Retina (tissue), 1 donor: ENCODE measurements at regions not wholly inside any gene's neighbourhood (a gene's known extent, or its start where the extent isn't known, plus 50 kb on each side); places are given as distances from the start of the nearest gene placed in this dataset.
"Not testable (repeated sequence)": the region's sequence is repeated elsewhere in the genome, so short reads cannot be mapped to it uniquely, and the experiment has no call there.

Experiments
- DNase-seq: peaks from one replicate; pipeline ENCODE4 v3.0.0-alpha.2; 2016

DNA sequence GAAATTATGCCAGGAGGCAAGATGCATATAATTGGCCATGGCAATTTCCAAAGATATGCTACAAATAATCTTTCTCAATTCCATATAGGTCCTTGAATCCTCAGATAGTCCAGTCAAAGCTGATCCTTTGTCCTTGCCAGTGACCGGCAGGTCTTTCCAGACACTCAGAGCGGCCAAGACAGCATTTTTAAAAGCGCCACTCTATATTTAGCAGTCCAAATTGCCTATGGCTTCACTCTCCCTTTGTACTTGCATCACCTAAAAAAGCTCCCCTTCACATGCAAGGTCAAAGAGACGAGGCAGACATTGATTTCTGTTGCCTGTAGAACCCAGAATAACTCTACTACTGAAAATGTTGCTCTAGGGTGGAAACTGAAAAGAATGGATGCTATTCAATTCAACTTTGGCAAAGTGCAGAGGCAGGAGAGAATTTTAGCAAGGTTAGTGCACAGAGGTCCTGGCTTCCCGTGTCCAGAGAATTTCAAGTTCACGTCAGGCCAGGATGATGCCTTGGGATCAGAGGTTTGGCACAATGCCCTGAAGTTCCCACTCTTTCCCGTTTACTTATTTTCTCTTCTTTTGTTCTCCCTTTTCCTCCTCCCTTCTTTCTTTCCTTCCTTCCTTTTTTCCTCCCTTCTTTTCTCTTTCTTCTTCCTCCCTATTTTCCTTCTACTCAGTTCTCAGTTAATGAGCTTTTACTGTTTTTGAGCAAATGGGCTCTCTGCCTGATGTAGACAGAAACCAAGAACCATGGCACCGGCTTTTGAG lies 108.5 kb downstream of the KCNK1 start:
- DNase-seq = no peak

DNA sequence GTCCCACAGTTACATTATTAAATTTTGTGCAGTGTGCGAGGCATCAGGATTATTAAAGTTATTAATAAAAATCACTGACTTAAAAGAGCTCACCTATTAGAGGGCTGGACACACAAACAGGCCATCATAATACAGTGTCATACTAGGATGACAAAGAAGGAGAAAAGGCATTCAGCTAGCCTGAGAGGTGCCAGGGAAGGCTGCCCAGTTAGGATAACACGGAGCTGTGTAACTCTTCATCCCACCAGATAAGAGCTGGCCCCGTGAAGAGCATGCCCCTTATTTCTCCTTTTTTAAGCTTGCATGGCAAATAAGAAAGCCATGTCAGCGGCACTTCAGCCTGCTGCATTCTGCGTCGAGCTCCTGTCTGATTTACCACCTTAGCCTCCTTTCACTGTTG lies 109.5 kb downstream of the KCNK1 start:
- no peak for DNase-seq

DNA sequence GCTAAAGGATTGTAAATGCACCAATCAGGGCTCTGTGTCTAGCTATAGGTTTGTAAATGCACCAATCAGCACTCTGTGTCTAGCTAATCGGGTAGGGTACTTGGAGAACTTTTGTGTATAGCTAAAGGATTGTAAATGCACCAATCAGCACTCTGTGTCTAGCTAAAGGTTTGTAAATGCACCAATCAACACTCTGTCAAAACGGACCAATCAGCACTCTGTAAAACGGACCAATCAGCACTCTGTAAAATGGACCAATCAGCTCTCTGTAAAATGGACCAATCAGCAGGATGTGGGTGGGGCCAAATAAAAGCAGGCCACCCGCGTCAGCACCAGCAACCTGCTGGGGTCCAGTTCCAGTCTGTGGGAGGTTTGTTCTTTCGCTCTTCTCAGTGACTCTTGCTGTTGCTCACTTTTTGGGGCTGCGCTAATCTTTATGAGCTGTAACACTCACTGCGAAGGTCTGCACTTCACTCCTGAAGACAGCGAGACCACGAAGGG lies 110.3 kb downstream of the KCNK1 start:
- not testable (repeated sequence) for DNase-seq

DNA sequence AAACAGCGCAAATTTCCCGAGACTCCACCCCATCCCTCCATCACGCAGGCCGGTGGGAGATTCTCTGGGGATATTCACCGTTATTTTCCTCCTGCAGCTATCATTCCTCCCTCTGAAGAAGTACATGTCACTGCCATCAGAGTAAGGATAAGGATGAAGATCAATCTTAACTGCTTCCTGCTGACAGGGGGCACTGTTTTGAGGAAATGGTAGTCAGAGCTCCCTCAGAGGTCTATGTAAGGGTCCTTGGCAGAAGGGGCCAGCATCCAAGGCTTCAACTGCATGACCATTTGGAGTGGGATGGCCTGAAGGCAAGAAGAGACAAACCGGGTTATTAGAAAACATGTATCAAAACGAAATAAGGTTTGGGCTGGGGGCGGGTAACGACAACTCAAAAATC lies 111.5 kb downstream of the KCNK1 start:
- no peak for DNase-seq

DNA sequence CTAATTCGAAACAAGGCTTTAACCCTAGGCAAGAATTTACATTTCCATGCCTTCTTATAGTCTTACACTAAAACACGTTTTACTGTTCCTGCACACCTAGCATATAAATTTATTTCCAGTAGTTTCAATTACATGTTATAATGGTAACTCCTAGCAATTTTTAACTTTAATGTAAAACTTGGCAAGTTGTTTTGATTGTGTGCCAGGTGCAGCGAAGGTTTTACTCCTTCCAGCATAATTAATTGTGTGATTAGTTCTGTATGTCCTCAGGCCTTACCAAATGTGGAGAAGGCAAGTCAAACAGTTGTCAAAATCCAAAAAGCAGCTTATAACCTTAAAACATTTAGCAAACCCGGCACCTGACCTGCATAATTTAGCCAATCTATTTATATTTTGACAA lies 114.8 kb downstream of the KCNK1 start:
- no peak for DNase-seq

DNA sequence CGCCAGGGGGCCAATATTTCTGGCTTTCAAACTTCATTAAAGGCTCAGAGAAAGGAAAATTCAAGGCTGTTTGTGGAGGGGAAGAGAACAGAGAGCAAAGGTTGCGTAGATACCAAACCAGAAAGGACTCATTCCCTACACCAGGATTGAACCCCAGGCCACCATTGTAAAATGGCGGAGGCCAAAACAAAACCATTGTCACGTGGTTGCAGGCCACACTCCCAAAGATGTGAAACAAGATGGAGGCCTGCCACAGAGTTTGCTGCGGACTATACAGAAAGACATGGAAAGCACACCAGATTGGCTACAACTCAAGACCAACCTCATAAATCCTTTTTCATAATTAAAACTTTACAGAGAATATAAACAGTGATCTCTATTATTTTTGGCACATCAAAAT lies 116.5 kb downstream of the KCNK1 start:
- DNase-seq = no peak

DNA sequence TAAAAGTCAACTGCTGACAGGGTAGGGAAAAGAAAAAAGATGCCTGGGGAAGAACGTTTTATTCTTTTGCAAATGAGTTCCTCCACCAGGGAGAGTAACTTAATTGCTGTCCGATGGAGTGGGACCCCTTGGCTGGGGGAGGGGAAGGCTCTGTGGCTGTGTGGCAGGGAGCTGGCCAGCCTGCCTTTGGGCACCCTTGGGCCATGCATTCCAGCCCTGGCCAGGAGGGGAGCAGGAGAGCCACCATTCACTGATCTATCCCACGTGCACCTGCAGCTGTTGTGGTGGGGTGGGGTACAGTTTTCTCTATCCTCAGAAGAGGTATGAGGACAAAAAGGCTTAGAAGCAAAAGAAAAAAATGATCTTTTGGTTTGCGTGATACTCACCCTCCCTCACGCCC lies 116.9 kb downstream of the KCNK1 start:
- DNase-seq = no peak

DNA sequence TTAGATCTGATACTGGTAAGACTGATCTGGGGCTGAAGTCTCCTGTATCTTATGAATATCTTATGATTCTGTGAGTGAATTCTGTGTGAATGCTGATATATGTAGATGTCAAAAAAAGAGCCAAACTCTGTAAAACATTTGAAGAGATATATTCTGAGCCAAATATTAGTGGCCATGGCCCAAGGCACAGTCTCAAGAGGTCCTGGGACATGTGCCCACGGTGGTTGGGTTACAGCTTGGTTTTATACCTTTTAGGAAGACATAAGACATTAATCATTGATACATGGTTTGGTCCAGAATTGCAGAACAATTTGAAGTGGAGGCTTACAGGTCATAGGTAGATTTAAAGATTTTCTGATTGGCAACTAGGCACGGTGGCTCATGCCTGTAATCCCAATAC lies 118.3 kb downstream of the KCNK1 start:
- no peak for DNase-seq

DNA sequence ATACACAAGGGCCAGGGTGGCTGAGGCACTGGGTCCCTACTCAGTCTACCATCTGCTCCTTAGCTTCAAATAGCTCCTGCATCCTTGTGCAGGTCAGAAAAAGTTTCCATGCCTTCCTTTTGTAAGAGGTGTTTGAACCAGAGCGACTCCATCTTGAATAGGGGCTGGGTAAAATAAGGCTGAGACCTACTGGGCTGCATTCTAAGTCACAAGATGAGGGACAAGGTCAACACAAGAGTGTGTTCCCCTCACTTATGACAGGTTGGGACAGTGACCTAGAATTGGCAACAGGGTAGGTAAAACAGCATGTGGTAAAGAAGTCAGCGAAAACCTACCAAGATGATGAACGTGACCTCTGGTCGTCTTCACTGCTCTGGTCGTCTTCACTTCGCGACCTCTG lies 120.5 kb downstream of the KCNK1 start:
- DNase-seq = no peak

DNA sequence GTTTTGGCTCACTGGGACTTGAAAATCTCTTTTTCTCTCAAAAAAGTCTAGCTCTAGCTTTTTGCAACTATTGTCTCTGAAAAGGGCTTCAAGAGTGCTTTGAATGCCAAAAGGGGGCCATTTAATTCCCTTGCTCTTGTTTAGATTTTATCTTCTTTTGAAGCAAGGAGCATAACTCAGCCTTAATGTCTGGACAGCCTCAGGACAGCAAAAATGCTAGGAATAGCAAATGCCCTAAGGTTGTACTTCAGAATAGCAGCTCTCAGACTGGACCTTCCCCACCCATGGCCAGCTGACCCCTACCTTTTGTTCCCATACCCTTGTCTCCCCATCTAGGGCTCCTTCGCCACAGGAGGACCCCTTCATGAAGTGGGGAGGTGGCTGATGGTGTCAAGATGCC lies 121.4 kb downstream of the KCNK1 start:
- no peak for DNase-seq

DNA sequence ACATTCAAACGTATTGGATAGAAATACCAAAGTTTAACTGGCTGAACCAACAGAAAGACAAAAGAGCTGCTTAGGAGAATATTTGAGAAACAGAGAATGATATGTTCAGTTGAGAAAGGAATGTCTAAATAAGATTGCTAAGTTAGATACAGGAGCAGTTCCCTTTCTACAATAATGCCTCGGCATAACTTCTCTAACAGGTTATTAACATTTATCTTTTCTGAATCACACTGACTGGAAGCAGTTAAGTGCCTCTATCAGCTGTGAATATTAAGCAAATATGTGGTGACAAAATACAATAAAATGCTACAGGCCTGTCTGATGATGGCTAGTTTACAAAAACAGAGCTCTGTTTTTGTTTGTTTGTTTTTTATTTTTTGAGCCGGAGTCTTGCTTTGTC lies 121.9 kb downstream of the KCNK1 start:
- DNase-seq = no peak

DNA sequence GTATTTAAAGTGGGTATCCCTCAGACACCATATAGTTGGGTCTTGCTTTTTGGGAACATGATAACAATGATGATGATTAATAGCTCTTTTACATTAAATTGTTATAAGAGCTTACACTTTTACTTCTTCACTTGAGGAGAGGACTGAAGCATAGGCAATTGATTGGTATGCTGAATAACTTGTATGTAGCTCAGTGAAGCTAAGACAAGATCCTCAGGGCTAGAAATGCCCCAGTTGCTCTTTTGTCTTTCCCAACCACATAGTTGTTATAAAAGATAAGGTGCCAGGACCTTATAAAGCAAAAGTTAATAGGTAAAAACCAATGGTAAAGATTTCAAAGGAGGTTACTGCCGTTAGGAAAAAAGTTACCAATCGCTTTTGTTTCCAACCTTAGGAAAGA lies 123.4 kb downstream of the KCNK1 start:
- DNase-seq = no peak

DNA sequence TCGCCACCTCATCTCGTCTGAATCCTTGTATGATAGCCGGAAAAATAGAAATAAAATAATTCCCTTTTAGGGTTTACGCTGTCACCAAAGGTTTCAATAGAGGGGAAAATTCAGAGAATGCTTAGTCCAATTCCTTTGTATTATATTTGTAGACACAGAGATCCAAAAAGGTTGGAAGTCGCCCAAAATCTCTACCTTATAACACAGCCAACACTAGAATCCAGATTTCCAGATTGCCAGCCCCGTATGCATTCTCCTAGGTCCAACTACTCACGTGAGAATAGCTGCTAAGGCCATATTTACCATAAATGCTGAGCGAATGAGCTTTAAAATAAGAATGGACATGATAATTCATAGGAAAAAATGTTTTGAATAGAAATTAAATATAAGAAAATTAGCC lies 124.5 kb downstream of the KCNK1 start:
- DNase-seq = no peak

DNA sequence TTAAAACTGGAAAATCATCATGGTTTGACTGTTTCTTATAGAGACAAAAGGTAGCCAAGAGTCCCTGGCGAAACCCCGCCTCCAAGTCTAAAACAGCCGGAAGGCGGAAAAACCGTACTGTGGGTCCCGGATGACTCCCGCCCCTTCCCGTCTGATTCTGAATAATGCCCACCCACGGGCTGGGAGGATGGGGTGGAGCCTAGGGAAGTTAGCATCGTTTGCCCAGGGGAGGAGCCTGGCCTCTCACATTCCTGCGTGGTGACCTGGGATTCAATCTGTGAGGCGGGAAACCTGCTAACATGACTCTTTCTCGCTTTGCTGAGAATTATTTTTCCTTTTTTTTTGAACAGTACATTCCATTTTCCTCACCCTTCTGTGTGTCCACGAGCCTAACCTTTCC lies 124.9 kb downstream of the KCNK1 start:
- no peak for DNase-seq

DNA sequence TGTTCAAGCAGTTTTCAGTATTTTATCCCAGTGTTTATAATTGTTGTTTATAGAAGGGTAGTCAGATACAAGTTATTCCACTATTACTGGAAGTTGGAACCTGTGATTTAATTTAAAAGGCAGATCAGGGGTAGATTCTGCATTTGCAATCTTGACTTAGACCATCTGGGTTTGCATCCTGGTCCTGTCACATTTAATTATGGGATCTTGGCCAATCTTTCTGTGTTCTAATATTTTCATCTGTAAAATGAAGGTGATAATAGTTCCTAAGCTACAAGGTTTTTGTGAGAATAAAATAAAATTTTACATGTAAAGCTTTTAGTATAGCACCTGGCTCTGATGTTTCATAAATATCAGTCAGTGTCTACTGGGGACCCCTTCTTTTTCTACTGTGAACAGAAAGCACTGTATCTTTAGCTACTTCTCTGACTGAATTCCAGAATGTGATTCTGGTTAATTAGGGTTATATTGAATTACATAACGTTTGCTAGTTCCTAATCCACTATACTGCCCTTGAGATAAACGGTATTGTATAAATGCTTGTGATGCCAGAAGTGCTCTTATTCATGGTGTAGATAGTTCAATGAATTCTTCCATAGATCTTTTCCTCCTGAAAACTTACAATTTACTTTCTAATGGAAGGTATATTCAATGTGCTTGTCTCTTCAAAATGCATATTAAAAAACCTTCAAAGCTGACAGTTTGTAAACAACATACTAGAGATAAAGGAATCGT lies 131.0 kb downstream of the KCNK1 start:
- DNase-seq = no peak

DNA sequence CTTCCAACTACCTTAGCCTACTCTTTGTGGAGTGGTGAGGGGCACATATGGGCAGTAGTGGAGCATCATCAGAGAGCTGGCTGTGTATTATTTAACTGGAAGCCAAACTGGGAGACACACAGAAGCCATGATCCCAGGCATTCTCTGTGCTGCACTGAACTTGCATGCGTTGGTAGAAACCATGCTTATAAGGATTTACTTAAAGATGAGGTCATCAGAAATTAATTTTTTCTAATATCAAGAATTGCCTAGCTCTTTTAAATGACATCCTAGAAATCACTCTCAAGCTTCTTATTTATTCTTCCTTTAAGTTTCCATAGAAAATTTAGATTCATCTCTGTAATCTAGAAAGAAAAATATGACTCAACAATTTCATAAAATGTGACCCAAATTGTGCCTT lies 136.2 kb downstream of the KCNK1 start:
- DNase-seq = no peak

DNA sequence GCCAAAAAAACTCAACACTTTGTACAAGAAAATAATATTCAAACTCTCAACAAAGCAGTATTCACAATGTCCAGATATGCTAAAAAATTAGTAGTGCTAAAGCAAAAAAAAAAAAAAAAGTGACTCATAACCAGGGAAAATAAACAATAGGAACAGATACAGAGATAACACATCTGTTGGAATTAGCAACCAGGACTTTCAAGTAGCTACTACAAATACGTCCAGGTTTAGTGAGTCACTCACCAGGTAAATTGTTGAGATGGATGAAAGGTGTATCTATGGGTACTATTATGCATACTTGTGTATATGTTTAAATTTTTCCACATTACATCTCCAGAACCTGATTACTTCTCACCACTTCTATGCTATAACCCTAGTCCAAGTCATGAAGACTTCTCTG lies 144.8 kb upstream of the SLC35F3 start:
- DNase-seq = no peak

DNA sequence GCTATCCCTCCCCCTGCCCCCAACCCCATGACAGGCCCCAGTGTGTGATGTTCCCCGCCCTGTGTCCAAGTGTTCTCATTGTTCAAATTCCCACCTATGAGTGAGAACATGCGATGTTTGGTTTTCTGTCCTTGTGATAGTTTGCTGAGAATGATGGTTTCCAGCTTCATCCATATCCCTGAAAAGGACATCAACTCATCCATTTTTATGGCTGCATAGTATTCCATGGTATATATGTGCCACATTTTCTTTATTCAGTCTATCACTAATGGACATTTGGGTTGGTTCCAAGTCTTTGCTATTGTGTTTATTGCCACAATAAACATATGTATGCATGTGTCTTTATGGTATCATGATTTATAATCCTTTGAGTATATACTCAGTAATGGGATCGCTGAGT lies 140.2 kb upstream of the SLC35F3 start:
- DNase-seq = not testable (repeated sequence)

DNA sequence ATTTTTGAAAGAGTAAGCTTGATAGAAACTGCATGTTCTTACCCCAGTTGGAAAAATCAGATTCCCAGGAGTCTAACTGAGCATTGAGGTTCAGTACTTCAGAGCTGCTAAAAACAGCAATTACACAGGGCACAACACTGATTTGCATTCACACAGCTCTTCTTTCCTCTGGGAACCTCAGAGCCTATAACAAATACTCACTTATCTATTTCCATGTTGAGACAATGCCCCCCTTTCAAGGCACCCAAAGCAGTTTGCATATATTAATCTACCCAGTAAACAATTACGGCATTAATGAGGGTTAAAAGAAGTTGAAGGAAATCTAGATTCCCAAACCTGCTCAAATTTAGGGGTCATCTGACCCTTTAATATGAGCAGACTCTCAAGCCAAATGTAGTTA lies 126.9 kb upstream of the SLC35F3 start:
- DNase-seq = no peak

DNA sequence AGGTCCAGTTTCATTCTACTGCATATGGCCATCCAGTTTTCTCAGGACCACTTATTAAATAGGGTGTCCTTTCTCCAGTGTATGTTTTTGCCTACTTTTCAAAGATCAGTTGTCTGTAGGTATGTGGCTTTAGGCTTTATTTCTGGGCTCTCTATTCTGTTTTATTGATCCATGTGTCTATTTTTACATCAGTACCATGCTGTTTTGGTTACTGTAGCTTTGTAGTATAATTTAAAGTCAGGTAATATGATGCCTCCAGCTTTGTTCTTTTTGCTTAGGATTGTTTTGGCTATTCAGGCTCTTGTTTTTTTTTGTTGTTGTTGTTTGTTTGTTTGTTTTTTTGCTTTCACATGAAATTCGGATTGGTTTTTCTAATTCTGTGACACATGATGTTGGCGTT lies 124.4 kb upstream of the SLC35F3 start:
- DNase-seq = no peak

DNA sequence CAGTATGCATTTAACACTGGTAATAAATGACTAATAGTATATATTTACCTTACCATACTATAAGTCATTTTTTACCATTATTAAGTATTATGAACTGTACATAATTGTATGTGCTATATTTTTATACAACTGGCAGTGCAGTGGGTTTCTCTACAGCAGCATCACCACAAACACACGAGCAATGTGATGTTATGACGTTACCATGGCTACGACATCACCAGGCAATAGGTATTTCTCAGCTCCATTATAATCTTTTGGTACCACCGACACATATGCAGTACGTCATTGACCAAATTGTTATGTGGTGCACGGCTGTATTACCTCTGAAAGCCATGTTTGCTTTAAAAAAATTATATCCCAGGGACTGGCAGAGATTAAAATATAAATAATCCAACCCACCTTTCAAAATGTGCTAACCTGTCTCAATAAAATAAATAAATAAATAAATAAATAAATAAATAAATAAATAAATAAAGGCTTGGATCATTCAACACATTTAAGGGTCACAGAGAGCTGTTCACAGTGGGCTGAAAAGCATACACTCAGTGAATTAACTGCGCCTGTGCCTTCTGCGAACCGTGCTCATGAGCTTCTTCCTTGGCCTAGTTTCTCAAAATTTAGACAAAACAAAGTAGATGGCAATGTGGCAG lies 121.4 kb upstream of the SLC35F3 start:
- no peak for DNase-seq

DNA sequence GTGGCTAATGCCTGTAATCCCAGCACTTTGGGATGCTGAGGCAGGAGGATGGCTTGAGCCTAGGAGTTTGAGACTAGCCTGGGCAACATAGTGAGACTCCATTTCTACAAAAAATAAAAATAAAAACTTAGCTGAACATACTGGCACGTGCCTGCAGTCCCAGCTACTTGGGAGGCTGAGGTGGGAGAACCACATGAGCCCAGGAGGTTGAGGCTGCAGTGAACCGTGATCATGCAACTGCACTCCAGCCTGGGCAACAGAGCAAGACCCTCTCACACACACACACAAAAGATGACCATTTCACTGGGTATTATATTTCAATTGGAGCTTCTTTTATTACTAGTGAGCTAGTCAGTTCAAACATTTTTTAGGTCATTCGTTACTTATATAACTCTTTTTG lies 116.9 kb upstream of the SLC35F3 start:
- no peak for DNase-seq

DNA sequence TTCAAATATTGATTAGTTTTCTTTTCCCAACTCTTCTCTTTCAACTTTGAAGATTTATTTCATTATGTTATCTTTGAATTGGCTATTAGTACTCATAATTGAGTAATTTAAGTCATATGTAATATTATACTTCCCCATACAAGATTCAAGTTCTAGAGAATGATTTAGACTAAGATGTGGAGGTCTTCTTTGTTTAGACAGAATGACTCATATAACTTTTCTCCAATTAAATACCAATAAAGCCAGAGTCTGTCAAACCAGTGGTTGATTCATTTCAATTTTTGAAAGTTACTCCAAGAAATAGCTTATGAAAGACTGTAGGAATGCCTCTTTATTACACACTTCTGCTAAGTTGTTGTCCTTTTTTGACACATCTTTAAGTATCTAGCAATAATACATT lies 115.8 kb upstream of the SLC35F3 start:
- DNase-seq = no peak

DNA sequence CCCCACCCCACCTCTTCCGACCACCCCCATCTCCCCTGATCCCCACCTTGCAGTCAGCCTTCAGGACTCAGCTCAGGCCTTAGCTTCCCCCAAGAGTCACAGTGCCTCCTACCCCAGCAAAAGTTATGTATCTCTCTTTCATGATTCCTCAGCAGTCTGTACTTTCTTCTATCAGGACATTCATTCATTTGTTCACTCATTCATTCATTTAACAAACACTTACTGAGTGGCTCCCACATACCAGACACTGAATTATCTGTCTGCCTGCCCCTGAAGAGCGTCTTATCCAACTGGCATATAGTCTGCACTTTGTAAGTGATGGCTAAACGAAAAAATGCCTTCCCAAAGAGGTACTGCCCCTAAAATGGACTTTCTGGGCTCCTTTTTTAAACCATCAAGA lies 114.4 kb upstream of the SLC35F3 start:
- DNase-seq = no peak
